Stimulated activated CD8-positive, alpha-beta memory T cell treated with anti-CD3 and anti-CD28 coated beads, Interleukin-2, amount 100 ng/mL, for 48 hours (primary cell): ENCODE measurements at regions not wholly inside any gene's neighbourhood (a gene's known extent, or its start where the extent isn't known, plus 50 kb on each side); places are given as distances from the start of the nearest gene placed in this dataset.

Experiments
- DNase-seq, 2 donors: peaks; one replicate each; pipeline ENCODE4 v3.0.0-alpha.2; 2020; ENCODE audit warnings: low read depth in 2 of 2

DNA sequence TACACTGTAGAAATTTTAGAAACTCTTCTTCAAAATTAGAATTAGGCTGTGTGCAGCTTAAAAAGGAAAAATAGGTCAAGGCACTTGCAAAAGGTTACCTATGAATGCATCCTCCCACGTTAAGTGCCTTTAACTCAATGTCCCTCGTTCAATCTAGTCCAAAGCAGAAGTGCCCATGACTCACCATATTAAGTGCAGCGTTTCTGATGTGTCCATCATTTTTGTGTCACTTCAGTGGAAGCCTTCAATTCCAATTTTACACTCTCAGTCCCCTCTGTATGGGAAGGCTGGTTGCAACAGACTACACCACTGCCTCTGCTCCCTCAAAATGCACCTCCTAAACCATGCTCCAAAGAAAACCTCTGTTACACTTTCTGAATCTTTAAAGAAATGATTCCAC, 53.4 kb downstream of the FOXB1 start:
- DNase-seq: no peak

DNA sequence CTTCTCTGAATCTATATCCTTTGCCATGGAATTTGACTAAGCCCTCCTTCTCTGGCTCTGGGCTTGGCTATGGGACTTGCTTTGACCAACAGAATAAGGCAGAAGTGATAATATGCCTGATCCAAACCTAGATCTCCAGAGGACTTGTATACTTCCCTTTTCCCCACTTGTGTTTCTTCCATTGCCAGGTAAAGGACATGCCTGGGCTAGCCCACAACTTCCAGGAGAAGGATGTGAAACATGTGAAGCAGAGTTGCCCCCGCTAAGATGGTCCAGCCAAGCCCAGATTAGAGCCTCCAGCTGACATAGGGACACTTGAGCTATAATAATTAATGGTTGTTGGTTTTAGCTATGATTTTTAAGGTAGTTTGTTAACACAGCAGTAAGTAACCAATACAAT, 55.1 kb downstream of the FOXB1 start:
- no peak for DNase-seq

DNA sequence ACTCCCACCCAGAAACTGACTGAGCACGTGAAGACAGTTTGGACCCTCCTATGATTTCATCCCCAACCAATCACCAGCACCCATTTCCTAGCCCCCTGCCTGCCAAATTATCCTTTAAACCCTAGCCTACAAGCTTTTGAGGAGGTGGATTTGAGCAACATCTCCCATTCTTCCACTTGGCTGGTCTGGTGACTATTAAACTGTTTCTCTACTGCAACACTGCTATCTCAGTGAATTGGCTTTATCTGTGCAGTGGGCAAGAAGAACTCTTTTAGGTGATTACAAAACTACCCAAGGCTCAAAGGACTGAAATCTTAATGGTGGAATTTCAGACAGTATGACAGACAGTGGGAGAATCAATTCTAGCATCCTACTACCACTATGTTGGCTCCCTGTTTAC, 57.6 kb downstream of the FOXB1 start:
- no peak for DNase-seq

DNA sequence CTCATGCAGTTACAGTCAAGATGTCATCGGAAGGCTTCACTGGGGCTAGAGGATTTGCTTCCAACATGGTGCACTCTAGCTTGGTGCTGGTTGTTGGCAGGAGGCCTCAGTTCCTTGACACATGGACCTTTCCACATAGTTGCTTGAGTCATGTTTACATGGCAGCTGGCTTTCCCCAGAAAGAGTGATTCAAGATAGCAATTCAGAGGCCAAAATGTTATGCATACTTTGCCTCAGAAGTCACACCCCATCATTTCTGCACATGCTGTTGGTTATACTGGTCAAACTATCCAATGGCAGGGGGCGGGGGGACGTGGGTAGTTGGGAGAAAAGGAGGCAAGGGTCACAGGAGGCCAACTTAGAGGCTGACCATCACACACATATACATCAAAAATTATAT, 58.7 kb downstream of the FOXB1 start:
- DNase-seq: no peak

DNA sequence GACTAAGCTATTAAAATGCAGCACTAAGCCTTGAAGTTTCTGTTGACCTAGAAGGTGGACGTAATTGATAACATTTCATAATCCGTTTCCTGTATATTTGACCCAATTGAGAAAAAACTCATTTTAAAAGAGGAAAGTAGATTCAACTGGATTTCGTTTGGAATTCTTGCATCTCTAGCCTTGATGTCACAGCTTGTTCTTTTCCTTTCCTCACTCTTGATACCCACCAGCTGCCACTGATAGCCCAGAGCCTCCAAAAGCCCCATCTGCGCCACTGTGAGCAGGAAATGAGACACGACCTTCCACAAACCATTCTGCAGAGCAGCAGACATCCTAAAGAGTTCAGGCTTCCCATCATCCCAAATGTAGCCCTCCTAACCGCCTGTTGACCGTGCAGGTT, 61.8 kb downstream of the FOXB1 start:
- DNase-seq: no peak

DNA sequence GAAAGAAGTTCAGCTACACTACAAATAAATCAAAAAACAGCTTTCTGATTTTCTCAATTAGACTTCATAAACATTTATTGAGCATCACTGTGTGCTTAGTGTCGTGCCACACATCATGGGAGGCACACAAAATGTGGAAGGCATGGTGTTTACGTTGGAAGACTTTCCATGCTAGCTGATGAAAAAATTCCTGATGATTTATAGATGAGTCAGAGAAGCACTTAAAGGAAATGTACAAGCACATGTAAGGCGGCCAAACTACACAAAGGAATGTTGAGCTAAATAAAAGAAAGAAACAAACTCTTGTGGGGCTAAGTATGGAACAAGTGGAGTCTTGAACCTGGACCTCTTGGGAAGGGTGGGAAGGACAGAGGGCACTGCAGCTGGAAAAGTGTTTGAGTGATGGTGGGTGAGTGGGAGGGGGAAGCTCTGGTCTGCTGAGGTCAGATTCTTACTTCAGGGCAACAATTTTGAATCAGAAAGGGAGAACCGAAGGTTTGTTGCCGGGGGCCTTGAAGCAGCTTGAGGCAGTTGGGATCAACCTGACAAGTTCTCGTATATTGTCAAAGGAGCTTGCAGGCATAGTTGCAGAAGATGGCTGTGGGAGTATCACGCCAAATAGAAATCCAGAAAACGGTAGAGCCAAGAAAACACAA, 66.9 kb downstream of the FOXB1 start:
- DNase-seq: no peak

DNA sequence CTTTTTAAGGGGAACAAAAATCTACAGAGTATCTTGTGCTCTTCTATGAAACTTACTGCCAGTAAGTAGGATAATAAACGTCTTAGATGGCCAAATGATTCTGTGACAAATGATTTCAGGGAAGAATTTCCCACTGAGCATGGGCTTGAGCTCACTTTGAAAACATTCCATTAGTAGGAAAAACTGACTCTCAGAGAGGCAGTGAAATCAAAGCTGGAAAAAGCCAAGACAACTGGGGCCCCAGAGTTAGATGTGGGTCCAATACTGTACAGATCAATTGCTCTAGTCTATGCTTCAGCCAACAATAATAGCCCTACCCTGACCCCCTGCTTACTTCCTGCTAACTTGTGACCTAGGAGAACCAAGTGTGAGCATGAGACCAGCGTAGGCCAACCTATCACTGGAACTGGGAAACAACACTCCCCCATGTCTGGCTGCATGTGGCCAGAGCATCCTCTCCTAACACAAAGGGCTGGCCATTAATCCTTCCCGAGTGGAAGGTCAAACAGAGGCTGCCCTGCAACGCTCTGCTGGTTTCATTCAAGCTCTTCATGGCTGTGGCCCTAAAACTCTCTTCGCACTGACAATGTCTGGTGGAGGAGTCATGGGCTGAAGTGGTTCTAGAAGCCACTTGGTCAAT, 68.8 kb downstream of the FOXB1 start:
- DNase-seq: no peak

DNA sequence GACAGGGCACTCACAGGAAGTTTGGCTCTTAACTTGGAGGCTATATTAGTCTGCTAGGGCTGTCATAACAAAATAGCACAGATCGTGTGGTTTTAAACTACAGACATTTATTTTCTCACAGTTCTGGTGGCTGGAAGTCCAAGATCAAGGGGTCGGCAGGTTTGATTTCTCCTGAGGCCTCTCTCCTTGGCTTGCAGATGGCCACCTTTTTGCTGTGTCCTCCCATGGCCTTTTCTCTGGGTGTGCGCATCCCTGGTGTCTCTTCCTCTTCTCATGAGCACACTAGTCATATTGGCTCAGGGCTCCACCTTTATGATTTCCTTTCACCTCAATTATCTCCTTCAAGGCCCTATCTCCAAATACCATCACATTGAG, 69.3 kb downstream of the FOXB1 start:
- DNase-seq: no peak

DNA sequence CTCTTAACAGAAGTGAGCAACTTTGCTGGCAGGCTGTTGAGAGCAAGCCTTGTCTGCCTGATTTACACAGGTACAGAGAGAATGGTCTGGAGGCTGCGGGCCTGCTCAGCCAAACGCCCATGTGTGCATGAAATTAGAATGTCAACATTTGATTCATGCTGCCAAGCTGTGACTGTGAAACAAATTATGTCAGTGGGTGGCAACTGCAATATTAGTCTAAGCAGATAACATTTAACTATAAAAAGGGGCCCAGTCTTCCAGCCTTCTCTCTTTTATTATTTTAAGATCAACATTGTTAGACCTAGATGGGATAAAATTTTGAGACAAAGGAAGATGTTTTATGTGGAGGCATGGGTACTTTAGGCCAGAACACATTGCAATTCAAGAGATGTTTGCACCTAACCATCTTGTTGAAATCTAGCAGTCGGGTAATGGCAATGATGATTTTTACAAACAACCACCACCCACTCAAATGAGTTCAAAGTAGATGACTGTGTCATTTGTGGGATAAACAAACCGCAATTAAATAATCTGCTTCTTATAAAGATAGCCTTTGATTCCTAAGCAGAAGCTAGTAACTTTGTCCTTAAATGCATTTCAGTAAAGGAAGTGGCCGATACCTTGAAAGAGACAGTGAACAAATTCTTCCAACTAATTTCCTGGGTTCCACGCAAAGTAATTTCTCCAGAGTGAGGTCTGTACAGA, 70.2 kb downstream of the FOXB1 start:
- no peak for DNase-seq

DNA sequence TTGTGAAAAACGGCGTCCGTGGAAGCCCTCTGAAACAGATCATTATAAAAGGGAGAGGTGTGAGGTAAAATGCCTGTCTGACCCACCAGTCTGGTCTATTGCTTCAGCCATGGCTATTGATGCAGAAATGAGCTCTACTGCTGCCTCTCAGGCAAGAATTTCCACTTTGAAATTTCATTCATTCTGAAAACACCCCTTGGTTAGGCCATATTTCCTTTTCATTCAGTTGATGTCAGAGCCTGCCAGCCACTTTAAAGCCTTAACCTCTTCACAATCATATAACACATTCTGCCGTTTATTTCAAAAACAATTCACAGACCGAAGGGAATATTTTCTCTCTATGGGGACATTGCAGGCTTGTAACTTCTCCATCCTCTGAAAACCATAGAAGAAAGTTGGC, 71.9 kb downstream of the FOXB1 start:
- DNase-seq: no peak

DNA sequence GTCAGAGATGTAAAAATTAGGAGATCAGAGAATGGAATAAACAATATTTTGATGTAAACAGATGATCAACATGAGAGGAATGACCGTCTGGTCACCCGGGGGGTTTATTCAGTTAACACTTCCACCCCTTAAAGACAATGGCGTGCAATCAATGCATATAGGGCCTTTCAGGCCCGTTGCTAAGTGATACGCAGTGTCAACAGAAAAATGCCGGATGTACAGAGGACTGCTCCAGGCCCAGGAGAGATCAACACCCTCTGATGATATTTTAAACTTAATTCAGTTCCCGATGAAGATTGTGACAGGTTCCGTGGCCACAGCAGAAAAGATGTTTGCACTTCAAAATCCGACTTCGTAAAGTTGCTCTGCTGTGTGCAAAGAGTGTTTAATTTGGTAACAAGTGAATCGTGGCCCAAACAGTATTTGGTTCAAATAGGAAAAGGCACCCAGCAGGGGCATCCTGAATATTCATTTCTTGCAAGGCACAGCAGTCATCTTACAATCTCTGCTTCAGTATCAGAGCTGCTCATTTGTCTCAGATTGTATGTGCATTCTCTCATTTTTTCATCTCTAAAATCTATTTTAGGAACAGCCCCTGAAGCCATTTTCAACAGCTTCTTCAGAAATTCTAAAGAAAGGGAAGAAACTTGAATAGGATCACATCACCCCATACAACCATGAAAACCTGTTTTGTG, 72.6 kb downstream of the FOXB1 start:
- no peak for DNase-seq

DNA sequence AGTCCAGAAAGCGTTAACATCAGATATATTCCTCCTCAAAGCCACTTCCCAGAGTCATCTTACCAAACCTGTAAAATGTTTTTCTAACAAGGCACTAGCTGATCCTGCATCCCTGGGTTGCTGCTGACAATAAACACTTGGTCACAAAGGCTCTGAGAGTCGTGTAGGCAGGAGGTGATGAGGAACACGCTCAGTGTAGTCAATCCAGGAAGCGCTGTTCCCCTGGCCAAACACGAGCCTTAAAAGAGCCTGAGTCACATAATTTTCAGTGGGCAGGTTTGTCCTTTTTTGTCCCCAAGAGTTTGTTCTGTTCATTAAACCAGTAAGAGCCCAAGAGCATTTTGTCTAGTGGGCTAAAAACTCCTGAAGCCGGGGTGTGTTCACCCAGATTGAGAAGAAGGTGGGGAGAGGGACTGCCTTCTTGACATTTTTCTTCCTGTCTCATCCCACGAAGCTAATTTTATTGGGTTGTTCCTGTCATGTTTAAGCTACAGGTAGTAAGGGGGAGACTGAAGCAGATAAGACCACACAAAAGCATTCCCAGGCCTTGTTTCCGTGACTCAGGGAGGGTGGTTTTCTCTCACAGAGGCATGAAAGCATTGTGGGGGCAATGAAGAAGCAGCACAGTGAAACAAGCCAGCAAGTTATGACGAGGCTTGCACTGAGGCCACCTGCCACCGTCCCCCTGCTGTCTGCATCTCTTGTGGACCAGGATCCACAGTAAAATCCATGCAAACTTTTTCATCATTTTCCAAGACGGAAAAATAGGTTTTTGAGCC, 73.7 kb downstream of the FOXB1 start:
- peak; percentile 7 to 34 for DNase-seq

DNA sequence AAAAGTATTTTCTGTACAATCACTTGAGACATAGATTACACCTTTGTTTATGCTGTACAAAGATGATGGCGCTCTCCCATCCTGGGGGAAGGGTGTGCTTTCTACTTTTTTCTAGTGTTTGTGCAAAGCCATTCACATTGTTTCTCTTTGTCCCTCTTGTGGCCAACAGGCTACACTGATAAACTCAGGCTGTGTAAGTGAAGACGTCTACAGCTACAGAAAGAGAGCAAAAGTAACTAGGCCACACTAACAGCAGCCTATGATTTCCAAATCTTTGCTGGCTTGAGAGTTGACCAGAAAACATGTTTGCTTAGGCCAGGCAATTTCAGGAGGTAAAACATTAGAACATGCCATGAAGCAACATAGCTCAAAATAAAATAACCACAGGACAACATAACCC, 75.1 kb downstream of the FOXB1 start:
- no peak for DNase-seq

DNA sequence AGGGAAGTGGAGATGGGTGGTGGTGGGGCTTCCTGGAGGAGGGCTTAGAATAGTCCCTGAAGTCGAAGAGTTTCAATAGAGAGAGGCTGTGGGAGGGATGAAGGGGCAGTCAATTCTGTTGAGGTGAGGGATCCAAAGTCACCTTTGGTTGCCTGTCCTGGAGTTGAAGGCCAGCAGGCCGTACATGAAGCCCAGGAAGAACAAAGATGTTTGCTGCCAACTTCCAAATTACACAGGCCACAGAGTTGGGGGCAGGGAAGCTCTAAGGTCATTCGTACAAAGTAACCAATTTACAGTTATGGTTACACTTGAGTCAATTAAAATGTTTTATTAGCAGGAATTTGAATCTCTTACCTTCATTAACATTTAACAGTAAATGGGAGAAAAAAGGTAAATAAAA, 77.9 kb downstream of the FOXB1 start:
- no peak for DNase-seq

DNA sequence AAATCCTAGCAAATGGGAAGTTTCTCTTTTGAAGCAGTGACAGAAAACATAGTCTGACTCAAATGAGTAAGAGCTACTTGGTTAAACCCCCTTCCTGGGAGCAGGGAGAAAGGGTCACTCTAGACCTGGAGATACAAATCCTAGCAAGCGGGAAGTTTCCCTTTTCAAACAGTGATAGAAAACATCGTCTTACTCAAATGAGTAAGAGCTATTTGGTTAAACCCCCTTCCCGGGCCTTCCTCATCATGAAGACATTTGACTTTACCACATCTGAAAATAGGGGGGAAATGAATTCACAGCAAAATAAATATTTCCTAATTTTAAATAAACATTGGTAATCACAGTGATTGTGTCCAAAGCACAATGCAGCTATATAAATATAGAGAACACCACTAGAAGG, 79.2 kb downstream of the FOXB1 start:
- no peak for DNase-seq

DNA sequence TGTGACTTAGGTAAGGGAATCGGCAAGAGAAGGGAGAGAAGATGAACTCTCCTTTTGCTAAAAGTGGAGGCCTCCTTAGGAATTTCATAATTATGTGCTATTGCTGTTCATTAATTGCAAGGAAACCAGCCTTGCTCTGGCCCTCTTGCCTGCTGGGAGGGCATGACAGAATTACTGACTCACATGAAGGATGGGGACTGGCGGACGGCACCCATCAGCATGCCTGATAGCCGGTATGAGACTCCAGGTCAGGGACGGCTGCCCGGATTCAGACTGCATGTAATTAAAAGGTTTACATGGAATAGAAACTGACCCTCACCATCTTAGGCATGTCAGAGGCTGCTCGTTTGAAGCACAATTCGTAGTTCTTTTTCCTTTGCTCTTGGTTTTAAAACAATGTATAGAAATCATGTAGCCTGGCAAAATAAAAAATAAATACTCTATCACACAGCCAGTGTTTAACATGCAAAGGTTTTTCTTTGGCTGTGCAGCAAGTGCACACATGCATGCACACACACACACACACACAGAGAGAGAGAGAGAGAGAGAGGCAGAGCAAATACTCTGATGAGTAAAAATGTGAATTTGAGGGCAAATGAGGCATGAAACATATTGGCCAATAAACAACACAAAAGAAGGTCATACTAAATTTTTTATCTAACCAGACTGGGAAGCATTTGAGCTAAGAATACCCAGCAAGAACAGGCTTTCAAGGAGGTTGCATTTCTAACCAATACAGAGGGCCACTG, 82.7 kb downstream of the FOXB1 start:
- no peak for DNase-seq

DNA sequence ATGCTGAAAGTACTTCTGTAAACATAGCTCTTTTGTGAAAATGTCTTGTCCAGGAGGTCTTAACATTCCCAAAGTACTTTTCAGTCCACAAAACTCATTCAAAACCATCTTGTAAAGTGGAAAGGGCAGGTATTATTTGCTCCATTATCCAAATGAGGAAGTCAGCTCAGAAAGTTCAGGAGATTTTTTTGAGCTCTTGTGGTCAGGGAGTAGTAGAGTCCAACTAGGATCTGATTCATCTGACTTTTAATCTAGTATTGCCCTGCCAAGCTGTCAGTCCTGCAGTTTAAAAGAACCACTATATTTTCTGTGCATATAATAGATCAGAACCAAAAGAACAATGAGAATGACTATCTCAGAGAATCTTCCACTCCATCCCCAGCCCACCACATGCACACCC, 83.5 kb downstream of the FOXB1 start:
- no peak for DNase-seq

DNA sequence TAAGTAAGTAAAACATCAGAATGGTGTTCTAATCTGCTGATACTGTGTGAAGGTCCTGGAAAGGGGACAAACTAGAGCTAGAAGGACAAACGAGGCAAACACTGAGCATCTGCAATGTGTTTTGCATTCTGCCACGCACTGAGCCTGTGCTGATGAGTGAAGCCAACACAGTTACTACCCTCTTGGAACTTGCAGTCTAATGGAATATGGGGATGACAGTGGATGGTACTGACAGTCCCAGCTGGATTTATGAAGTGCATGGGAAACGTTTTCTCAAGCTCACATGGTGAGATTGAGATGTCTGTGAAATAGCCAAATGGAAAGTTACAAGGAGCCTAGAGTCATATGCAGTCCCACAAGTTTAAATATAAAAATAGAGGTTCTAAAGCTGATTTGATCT, 86.6 kb downstream of the FOXB1 start:
- DNase-seq: no peak

DNA sequence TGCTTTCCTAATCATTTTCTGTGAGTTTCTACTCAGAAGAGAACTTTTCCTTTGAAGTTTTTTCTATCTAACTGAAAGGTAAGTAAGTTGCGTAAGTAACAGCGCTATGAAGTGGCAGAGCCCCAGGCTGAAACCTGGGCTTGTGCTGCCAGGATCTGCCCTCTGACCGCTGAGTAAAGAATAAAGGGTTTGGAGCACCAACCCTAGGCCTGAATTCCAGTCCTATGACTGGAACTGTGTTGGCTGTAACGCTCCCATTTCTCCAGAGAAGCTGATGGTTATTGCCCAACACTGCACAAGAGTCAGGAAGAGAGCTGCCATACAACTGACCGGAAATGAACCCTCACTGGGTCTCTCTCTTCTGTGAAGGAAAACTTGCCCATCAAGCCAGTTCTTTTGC, 87.0 kb downstream of the FOXB1 start:
- no peak for DNase-seq

DNA sequence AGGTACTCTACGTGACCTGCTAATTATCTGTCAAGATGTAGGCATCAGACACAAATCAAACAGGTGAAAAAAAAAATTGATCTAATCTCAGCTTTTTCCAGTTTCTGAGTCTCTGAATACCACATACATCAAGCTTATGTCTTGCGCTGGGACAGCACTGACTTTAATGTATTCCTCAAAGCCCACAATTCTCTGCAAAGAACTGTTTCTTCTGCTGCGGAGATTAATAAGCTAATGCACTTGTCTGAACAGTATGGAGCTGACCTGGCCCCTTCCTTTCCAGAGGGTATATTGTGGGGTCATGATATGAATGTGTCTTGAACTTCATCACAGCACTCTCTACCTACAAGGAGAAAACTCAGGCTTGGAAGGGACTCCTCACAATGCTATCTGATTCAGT, 87.8 kb downstream of the FOXB1 start:
- DNase-seq: no peak
